HEK293 (cell line): ENCODE measurements at regions not wholly inside any gene's neighbourhood (a gene's known extent, or its start where the extent isn't known, plus 50 kb on each side); places are given as distances from the start of the nearest gene placed in this dataset.

Experiments
- SCRT1 ChIP-seq: fragments of 450-650 bp; formaldehyde crosslinking; IDR thresholded peaks from 2 replicates; pipeline ENCODE4 v1.5.1; 2016; ENCODE audit warnings: missing biosample characterization, missing genetic modification characterization, borderline replicate concordance
- TCF7L2 ChIP-seq: IDR thresholded peaks from 2 replicates; pipeline ENCODE4 v1.6.1; 2011; ENCODE audit warnings: low read depth, mild to moderate bottlenecking, inconsistent platforms, low read length, moderate library complexity, borderline replicate concordance
- ZBTB26 ChIP-seq: fragments of 450-650 bp; formaldehyde crosslinking; optimal IDR thresholded peaks from 2 replicates; pipeline ENCODE3; 2016; ENCODE audit warnings: missing biosample characterization, mild to moderate bottlenecking, missing genetic modification characterization
- ZNF121 ChIP-seq: fragments of 450-650 bp; formaldehyde crosslinking; IDR thresholded peaks from 2 replicates; pipeline ENCODE4 v1.5.1; 2016; ENCODE audit warnings: missing biosample characterization, missing genetic modification characterization
- ZNF521 ChIP-seq: fragments of 450-650 bp; formaldehyde crosslinking; IDR thresholded peaks from 2 replicates; pipeline ENCODE4 v1.5.1; 2017; ENCODE audit warnings: missing biosample characterization, mild to moderate bottlenecking, missing genetic modification characterization
- ZNF549 ChIP-seq: fragments of 450-650 bp; IDR thresholded peaks from 2 replicates; pipeline ENCODE4 v1.5.1; 2018; ENCODE audit warnings: missing biosample characterization, missing genetic modification characterization, mild to moderate bottlenecking, inconsistent platforms, moderate library complexity
- ZNF777 ChIP-seq: fragments of 450-650 bp; formaldehyde crosslinking; IDR thresholded peaks from 2 replicates; pipeline ENCODE4 v1.5.1; 2017; ENCODE audit warnings: missing biosample characterization, missing genetic modification characterization, borderline replicate concordance
- TF ChIP-seq, protein P1 (sequence below): fragments of 450-650 bp; formaldehyde crosslinking; IDR thresholded peaks from 2 replicates; pipeline ENCODE4 v1.5.1; 2016; ENCODE audit warnings: missing biosample characterization, missing genetic modification characterization
- TF ChIP-seq, protein P2 (sequence below): fragments of 450-650 bp; formaldehyde crosslinking; IDR thresholded peaks from 2 replicates; pipeline ENCODE4 v1.5.1; 2016; ENCODE audit warnings: missing biosample characterization, missing genetic modification characterization
- TF ChIP-seq, protein P3 (sequence below): fragments of 450-650 bp; IDR thresholded peaks from 2 replicates; pipeline ENCODE4 v1.5.1; 2018; ENCODE audit warnings: missing biosample characterization, missing genetic modification characterization
- TF ChIP-seq, protein P4 (sequence below): fragments of 450-650 bp; formaldehyde crosslinking; IDR thresholded peaks from 2 replicates; pipeline ENCODE4 v1.5.1; 2016; ENCODE audit warnings: missing biosample characterization, missing genetic modification characterization

DNA sequence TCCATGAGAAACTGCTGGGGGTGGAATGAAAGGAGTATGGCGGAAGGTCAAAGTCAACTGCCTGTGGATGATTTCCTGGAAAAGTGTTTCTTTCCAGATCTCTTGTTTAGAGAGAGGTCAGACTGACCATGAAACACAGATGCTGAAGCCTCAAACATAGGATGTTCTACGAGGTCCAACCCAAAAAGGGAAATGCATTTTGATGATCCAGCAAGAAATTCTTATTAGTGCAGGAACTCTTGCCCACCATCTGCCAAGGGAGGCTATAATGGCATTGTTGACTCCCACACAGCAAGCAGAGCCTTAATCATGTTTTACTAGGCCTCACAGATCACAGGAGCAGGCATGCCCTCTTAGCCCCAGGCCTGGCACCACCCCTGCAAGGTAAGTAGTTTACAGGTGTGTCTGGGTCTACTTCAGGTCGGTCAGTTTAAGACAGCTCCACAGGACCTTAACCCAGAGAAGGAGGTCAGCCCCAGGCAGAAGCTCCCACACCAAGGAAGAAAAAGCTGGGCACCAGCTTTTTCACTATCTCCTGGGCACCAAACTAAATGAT lies 67.6 kb upstream of the CNKSR3 start:
- no peak for TF ChIP-seq SCRT1 (tag by site-specific recombination)
- no peak for TF ChIP-seq ZNF777 (tag by site-specific recombination)
- no peak for TF ChIP-seq TCF7L2
- TF ChIP-seq, protein P1, sequence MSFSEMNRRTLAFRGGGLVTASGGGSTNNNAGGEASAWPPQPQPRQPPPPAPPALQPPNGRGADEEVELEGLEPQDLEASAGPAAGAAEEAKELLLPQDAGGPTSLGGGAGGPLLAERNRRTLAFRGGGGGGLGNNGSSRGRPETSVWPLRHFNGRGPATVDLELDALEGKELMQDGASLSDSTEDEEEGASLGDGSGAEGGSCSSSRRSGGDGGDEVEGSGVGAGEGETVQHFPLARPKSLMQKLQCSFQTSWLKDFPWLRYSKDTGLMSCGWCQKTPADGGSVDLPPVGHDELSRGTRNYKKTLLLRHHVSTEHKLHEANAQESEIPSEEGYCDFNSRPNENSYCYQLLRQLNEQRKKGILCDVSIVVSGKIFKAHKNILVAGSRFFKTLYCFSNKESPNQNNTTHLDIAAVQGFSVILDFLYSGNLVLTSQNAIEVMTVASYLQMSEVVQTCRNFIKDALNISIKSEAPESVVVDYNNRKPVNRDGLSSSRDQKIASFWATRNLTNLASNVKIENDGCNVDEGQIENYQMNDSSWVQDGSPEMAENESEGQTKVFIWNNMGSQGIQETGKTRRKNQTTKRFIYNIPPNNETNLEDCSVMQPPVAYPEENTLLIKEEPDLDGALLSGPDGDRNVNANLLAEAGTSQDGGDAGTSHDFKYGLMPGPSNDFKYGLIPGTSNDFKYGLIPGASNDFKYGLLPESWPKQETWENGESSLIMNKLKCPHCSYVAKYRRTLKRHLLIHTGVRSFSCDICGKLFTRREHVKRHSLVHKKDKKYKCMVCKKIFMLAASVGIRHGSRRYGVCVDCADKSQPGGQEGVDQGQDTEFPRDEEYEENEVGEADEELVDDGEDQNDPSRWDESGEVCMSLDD (tag by site-specific recombination) = no peak
- TF ChIP-seq, protein P2, sequence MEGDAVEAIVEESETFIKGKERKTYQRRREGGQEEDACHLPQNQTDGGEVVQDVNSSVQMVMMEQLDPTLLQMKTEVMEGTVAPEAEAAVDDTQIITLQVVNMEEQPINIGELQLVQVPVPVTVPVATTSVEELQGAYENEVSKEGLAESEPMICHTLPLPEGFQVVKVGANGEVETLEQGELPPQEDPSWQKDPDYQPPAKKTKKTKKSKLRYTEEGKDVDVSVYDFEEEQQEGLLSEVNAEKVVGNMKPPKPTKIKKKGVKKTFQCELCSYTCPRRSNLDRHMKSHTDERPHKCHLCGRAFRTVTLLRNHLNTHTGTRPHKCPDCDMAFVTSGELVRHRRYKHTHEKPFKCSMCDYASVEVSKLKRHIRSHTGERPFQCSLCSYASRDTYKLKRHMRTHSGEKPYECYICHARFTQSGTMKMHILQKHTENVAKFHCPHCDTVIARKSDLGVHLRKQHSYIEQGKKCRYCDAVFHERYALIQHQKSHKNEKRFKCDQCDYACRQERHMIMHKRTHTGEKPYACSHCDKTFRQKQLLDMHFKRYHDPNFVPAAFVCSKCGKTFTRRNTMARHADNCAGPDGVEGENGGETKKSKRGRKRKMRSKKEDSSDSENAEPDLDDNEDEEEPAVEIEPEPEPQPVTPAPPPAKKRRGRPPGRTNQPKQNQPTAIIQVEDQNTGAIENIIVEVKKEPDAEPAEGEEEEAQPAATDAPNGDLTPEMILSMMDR (tag by site-specific recombination) = no peak
- TF ChIP-seq ZNF121 = no peak
- no peak for TF ChIP-seq ZNF549 (tag by site-specific recombination)
- TF ChIP-seq, protein P3, sequence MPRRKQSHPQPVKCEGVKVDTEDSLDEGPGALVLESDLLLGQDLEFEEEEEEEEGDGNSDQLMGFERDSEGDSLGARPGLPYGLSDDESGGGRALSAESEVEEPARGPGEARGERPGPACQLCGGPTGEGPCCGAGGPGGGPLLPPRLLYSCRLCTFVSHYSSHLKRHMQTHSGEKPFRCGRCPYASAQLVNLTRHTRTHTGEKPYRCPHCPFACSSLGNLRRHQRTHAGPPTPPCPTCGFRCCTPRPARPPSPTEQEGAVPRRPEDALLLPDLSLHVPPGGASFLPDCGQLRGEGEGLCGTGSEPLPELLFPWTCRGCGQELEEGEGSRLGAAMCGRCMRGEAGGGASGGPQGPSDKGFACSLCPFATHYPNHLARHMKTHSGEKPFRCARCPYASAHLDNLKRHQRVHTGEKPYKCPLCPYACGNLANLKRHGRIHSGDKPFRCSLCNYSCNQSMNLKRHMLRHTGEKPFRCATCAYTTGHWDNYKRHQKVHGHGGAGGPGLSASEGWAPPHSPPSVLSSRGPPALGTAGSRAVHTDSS (tag by site-specific recombination) = no peak
- no peak for TF ChIP-seq ZNF521 (tag by site-specific recombination)
- no peak for TF ChIP-seq ZBTB26 (tag by site-specific recombination)
- TF ChIP-seq, protein P4, sequence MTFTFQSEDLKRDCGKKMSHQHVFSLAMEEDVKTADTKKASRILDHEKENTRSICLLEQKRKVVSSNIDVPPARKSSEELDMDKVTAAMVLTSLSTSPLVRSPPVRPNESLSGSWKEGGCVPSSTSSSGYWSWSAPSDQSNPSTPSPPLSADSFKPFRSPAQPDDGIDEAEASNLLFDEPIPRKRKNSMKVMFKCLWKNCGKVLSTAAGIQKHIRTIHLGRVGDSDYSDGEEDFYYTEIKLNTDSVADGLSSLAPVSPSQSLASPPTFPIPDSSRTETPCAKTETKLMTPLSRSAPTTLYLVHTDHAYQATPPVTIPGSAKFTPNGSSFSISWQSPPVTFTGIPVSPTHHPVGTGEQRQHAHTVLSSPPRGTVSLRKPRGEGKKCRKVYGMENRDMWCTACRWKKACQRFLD (tag by site-specific recombination) = no peak
